ENCODE measurements at regions not wholly inside any gene's neighbourhood (a gene's known extent, or its start where the extent isn't known, plus 50 kb on each side); places are given as distances from the start of the nearest gene placed in this dataset.

GRCh38 chr15:57862761-57863160 lies 156.2 kb downstream of the POLR2M start:
- no peak for TF ChIP-seq CTCF (IDR thresholded peaks at IDR 0.05; ENCODE audit: insufficient read depth, low read length, poor library complexity, severe bottlenecking)
- no peak for TF ChIP-seq EZH2phosphoT487 (conservative IDR thresholded peaks at IDR 0.05; ENCODE audit: low read length)
